Osteocyte (in vitro differentiated cells): ENCODE measurements at regions not wholly inside any gene's neighbourhood (a gene's known extent, or its start where the extent isn't known, plus 50 kb on each side); places are given as distances from the start of the nearest gene placed in this dataset.
"Not testable (repeated sequence)": the region's sequence is repeated elsewhere in the genome, so short reads cannot be mapped to it uniquely, and the experiment has no call there.

Experiments
- DNase-seq: peaks from one replicate; pipeline ENCODE4 v3.0.0; 2021; ENCODE audit warnings: mixed read lengths; ENCODE audit not compliant: unreplicated experiment; ENCODE audit errors: extremely low spot score
- H3K27ac Mint-ChIP-seq: one replicate; pipeline ENCODE4 v1.8.0; 2021; ENCODE audit warnings: mild to moderate bottlenecking, mixed read lengths; ENCODE audit not compliant: unreplicated experiment
- H3K27me3 Mint-ChIP-seq: one replicate; pipeline ENCODE4 v1.8.0; 2021; ENCODE audit warnings: mixed read lengths; ENCODE audit not compliant: unreplicated experiment
- H3K36me3 Mint-ChIP-seq: one replicate; pipeline ENCODE4 v1.8.0; 2021; ENCODE audit warnings: mixed read lengths; ENCODE audit not compliant: unreplicated experiment
- H3K4me1 Mint-ChIP-seq: one replicate; pipeline ENCODE4 v1.8.0; 2021; ENCODE audit warnings: mixed read lengths; ENCODE audit not compliant: unreplicated experiment
- H3K4me3 Mint-ChIP-seq: one replicate; pipeline ENCODE4 v1.8.0; 2021; ENCODE audit warnings: mild to moderate bottlenecking, moderate library complexity, mixed read lengths; ENCODE audit not compliant: unreplicated experiment
- H3K9me3 Mint-ChIP-seq: one replicate; pipeline ENCODE4 v1.8.0; 2021; ENCODE audit warnings: mixed read lengths; ENCODE audit not compliant: unreplicated experiment
- TF ChIP-seq, protein P1 (sequence below): fragments of 200-600 bp; sonication (generic); IDR thresholded peaks from 2 replicates; pipeline ENCODE4 v1.5.0; 2021; ENCODE audit warnings: antibody characterized with exemption, mild to moderate bottlenecking, moderate library complexity

- H3K9me3 Mint-ChIP-seq, result no peaks in the 10 kb centered on the region
- no peaks in the 10 kb centered on the region for H3K36me3 Mint-ChIP-seq
Observed at GRCh38 chr7:73954181-73954580, 73.8 kb upstream of the ELN start.

GRCh38 chr7:73954861-73955260 lies 73.1 kb upstream of the ELN start:
- TF ChIP-seq, protein P1, sequence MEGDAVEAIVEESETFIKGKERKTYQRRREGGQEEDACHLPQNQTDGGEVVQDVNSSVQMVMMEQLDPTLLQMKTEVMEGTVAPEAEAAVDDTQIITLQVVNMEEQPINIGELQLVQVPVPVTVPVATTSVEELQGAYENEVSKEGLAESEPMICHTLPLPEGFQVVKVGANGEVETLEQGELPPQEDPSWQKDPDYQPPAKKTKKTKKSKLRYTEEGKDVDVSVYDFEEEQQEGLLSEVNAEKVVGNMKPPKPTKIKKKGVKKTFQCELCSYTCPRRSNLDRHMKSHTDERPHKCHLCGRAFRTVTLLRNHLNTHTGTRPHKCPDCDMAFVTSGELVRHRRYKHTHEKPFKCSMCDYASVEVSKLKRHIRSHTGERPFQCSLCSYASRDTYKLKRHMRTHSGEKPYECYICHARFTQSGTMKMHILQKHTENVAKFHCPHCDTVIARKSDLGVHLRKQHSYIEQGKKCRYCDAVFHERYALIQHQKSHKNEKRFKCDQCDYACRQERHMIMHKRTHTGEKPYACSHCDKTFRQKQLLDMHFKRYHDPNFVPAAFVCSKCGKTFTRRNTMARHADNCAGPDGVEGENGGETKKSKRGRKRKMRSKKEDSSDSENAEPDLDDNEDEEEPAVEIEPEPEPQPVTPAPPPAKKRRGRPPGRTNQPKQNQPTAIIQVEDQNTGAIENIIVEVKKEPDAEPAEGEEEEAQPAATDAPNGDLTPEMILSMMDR, result no peak
- DNase-seq, result no peak
- Mint-ChIP-seq H3K9me3 (no peaks in the 10 kb centered on the region), H3K36me3 (no peaks in the 10 kb centered on the region), H3K4me1 (no peaks in the 10 kb centered on the region), H3K27me3 (peaks cover 38% of the 10 kb centered on the region), H3K4me3 (no peak overlapping the region), H3K27ac (no peak overlapping the region)

More at GRCh38 chr7:73954181-73954580, 73.8 kb upstream of the ELN start:
- DNase-seq, result no peak
- Mint-ChIP-seq H3K27ac (no peak overlapping the region), H3K27me3 (peaks cover 35% of the 10 kb centered on the region), H3K4me1 (no peaks in the 10 kb centered on the region), H3K4me3 (no peak overlapping the region)
- TF ChIP-seq, protein P1, result no peak

DNA sequence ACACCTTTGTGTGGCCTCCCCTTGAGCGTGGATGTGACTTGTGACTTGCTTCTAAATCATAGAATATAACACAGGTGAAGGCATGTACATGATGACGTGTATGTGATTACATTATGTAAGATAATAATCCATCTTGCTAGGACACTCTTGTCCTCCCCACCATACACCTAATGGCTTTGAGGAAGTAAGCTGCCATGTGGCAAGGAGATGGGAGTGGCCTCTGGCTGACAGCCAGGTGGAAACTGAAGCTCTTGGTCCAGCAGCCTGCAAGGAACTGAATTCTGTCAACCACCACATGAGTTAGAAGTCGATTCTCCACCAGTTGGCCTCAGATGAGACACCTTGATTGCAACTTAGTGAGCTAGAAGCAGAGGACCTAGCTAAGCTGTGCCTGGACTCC lies 67.4 kb upstream of the ELN start:
- no peaks in the 10 kb centered on the region for H3K4me1 Mint-ChIP-seq
- peaks cover 2% of the 10 kb centered on the region for H3K36me3 Mint-ChIP-seq
- no peak overlapping the region for H3K27ac Mint-ChIP-seq
- H3K4me3 Mint-ChIP-seq, result no peak overlapping the region
- H3K9me3 Mint-ChIP-seq, result peaks cover 16% of the 10 kb centered on the region
- H3K27me3 Mint-ChIP-seq, result peaks cover 24% of the 10 kb centered on the region
- peak; percentile 53 for DNase-seq
- TF ChIP-seq, protein P1, result no peak

DNA sequence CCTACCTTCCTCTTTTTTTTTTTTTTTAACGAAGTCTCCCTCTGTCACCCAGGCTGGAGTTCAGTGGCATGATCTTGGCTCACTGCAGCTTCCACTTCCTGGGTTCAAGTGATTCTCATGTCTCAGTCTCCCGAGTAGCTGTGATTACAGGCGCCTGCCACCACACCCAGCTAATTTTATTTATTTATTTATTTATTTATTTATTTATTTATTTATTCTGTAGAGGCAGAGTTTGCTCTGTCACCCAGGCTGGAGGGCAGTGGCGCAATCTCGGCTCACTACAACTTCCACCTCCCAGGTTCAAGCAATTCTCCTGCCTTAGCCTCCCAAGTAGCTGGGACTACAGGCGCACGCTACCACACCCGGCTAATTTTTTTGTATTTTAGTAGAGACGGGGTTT lies 66.0 kb upstream of the ELN start:
- DNase-seq, result peak; percentile 5
- Mint-ChIP-seq H3K27me3 (peaks cover 21% of the 10 kb centered on the region), H3K9me3 (peaks cover 16% of the 10 kb centered on the region)
- H3K4me3 Mint-ChIP-seq, H3K4me1 Mint-ChIP-seq, H3K27ac Mint-ChIP-seq, H3K36me3 Mint-ChIP-seq: not testable (repeated sequence)

GRCh38 chr7:73963252-73963822 lies 64.6 kb upstream of the ELN start:
- Mint-ChIP-seq H3K36me3 (peaks cover 2% of the 10 kb centered on the region), H3K9me3 (peaks cover 16% of the 10 kb centered on the region), H3K27me3 (peaks cover 13% of the 10 kb centered on the region), H3K27ac (no peak overlapping the region), H3K4me1 (no peaks in the 10 kb centered on the region), H3K4me3 (no peak overlapping the region)
- DNase-seq, result no peak
- TF ChIP-seq, protein P1, result no peak

DNA sequence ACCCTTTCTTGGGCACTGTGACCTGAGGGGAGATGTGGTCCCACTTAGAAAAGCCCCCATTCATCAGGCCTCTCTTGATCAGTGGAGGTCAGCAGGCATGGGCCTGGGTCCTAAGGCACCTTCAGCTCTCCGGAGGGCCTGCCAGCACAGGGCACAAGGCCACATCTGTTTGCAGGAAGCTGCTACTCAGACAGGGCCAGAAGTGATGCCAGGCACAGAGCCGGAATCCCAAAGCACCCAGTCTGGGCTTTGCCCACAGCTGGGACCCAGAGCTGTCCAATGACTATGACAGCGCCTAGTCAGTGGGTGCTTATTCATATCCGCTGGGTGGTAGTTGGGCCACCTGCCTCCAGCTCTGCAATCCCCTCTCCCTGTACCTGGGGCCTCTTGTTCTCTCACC lies 63.2 kb upstream of the ELN start:
- no peaks in the 10 kb centered on the region for H3K4me1 Mint-ChIP-seq
- peaks cover 3% of the 10 kb centered on the region for H3K27me3 Mint-ChIP-seq
- H3K27ac Mint-ChIP-seq, result no peak overlapping the region
- peaks cover 2% of the 10 kb centered on the region for H3K36me3 Mint-ChIP-seq
- H3K4me3 Mint-ChIP-seq, result no peak overlapping the region
- peak; percentile 66 for DNase-seq
- peaks cover 16% of the 10 kb centered on the region for H3K9me3 Mint-ChIP-seq
- TF ChIP-seq, protein P1, result no peak
